ENCODE measurements at regions not wholly inside any gene's neighbourhood (a gene's known extent, or its start where the extent isn't known, plus 50 kb on each side); places are given as distances from the start of the nearest gene placed in this dataset.

DNA sequence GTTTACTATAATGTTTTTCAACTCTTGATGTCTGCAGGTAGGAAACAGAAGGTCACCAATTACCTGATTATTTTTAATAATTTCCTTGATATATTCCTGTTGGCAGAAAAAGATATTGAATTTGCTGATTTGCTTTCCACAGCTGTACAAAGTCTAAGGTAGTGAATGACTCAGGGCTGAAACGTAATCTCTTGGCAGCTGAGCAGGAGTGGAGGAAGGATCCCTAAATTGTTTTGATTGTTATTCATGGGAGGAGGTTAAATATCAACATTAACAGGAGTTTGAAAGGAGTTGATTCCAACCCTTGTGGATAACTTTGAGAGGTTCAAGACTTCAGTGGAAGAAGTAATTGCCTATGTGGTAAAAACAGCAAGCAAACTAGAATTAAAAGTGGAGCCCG is 345.2 kb upstream of the SLC8A1 start:
- TF ChIP-seq CTCF (IDR thresholded peaks at IDR 0.05): no peak
- no peak for TF ChIP-seq POLR2A (IDR thresholded peaks at IDR 0.05)
